ENCODE measurements at regions not wholly inside any gene's neighbourhood (a gene's known extent, or its start where the extent isn't known, plus 50 kb on each side); places are given as distances from the start of the nearest gene placed in this dataset.

DNA sequence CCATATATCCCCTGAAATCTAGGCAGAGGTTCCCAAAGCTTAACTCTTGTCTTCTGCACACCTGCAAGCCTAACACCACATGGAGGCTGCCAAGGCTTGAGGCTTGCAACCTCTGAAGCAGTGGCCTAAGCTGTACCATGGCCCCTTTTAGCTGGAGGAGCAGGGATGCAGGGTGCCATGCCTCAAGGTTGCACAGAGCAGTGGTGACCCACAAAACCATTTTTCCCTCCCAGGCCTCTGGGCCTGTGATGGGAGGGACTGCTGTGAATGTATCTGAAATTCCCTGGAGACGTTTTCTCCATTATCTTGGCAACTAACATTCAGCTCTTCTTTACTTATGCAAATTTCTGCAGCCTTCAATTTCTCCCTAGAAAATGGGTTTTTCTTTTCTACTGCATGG lies 210.0 kb upstream of the KITLG start:
- TF ChIP-seq, protein P1, sequence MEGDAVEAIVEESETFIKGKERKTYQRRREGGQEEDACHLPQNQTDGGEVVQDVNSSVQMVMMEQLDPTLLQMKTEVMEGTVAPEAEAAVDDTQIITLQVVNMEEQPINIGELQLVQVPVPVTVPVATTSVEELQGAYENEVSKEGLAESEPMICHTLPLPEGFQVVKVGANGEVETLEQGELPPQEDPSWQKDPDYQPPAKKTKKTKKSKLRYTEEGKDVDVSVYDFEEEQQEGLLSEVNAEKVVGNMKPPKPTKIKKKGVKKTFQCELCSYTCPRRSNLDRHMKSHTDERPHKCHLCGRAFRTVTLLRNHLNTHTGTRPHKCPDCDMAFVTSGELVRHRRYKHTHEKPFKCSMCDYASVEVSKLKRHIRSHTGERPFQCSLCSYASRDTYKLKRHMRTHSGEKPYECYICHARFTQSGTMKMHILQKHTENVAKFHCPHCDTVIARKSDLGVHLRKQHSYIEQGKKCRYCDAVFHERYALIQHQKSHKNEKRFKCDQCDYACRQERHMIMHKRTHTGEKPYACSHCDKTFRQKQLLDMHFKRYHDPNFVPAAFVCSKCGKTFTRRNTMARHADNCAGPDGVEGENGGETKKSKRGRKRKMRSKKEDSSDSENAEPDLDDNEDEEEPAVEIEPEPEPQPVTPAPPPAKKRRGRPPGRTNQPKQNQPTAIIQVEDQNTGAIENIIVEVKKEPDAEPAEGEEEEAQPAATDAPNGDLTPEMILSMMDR (IDR thresholded peaks at IDR 0.05): no peak
- TF ChIP-seq POLR2A (IDR thresholded peaks at IDR 0.05): no peak
